ENCODE measurements at regions not wholly inside any gene's neighbourhood (a gene's known extent, or its start where the extent isn't known, plus 50 kb on each side); places are given as distances from the start of the nearest gene placed in this dataset.

DNA sequence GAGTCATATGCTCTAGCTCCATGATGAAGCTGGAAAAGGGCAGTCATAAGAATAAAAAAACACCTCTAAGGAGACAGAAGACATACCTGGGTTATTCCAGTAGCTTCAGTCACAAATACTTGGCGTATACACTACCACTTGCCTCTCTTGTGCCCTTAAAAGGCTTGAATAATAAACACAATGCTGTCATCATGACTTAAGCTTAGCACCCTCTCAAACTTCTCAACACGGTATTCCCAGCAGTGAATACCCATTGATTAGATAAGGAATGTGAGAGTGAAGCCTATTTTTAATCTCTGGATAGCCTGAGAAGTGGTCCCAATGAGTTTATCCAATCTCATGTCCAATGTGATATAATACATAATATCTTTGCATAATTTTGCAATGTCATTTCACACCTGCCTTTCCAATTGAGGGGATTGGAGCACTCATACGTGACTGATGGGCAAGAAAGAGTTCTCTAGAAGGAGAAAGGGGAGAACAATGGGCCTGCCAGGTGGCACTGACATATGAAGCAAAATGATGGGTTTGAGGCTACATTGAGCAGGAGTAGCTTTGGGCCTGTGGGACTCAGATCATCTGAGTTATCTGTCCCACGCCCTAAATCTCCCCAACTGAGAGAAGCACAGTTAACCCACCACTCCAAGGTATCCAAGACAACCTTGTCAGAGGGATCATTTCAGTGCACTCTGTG, 298.6 kb upstream of the DAB1 start:
- no peaks in the 10 kb centered on the region for H4K20me1 ChIP-seq (ENCODE audit: insufficient read depth, poor library complexity, severe bottlenecking)
- no peak overlapping the region for H3K4me2 ChIP-seq
- TF ChIP-seq CTCF (IDR thresholded peaks at IDR 0.05; ENCODE audit: poor library complexity) (no peak), EZH2phosphoT487 (IDR thresholded peaks at IDR 0.05; ENCODE audit: low read depth, severe bottlenecking, unreplicated experiment) (no peak), EZH2 (IDR thresholded peaks at IDR 0.05; ENCODE audit: borderline replicate concordance) (no peak)
- H3K79me2 ChIP-seq: no peaks in the 10 kb centered on the region
- DNase-seq (ENCODE audit: low spot score): no peak
- no peak overlapping the region for H3K27ac ChIP-seq
- H2AFZ ChIP-seq: no peak overlapping the region
- peaks cover 8% of the 10 kb centered on the region for H3K27me3 ChIP-seq
- no peaks in the 10 kb centered on the region for H3K4me1 ChIP-seq (ENCODE audit: insufficient read depth)
- no peak overlapping the region for H3K4me3 ChIP-seq
- 77% methylated on average over 4 of the region's 4 CpGs for WGBS (ENCODE audit: low lambda C conversion rate, missing lambda C conversion rate)
- no peaks in the 10 kb centered on the region for H3K9me2 ChIP-seq (replicated peaks; ENCODE audit: insufficient read depth)
- no peaks in the 10 kb centered on the region for H3K36me3 ChIP-seq (replicated peaks; ENCODE audit: insufficient read depth, low read depth)
- H3K9me3 ChIP-seq (ENCODE audit: low read depth): no peaks in the 10 kb centered on the region

- DNase-seq (ENCODE audit: low spot score): no peak
- Histone ChIP-seq H3K4me2 (no peak overlapping the region), H3K27ac (no peak overlapping the region), H3K4me1 (ENCODE audit: insufficient read depth) (no peaks in the 10 kb centered on the region), H2AFZ (no peak overlapping the region), H4K20me1 (ENCODE audit: insufficient read depth, poor library complexity, severe bottlenecking) (no peaks in the 10 kb centered on the region), H3K9me3 (ENCODE audit: low read depth) (no peaks in the 10 kb centered on the region), H3K36me3 (replicated peaks; ENCODE audit: insufficient read depth, low read depth) (no peaks in the 10 kb centered on the region), H3K4me3 (no peak overlapping the region), H3K9me2 (replicated peaks; ENCODE audit: insufficient read depth) (no peaks in the 10 kb centered on the region), H3K27me3 (peaks cover 8% of the 10 kb centered on the region), H3K79me2 (no peaks in the 10 kb centered on the region)
- 97% methylated on average over 2 of the region's 2 CpGs for WGBS (ENCODE audit: low lambda C conversion rate, missing lambda C conversion rate)
- no peak for TF ChIP-seq EZH2 (IDR thresholded peaks at IDR 0.05; ENCODE audit: borderline replicate concordance)
Observed at GRCh38 chr1:57721001-57721400, 297.1 kb upstream of the DAB1 start.

DNA sequence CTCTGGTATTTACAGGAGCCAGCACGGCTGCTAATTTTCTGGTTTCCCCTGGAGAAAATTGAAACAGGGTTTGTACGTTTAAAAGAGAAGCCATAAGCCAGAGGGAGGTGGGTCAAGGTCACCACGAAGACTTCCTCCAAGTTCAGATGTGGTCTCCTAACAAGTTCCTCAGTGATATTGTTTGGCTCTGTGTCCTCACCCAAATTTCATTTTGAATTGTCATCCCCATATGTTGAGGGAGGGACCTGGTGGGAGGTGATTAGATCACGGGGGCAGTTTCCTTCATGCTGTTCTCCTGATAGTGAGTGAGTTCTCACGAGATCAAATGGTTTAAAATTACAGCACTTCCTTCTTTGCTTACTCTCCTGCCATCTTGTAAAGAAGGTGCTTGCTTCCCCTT, 295.4 kb upstream of the DAB1 start:
- Histone ChIP-seq H3K9me2 (replicated peaks; ENCODE audit: insufficient read depth) (no peaks in the 10 kb centered on the region), H3K36me3 (replicated peaks; ENCODE audit: insufficient read depth, low read depth) (no peaks in the 10 kb centered on the region), H3K9me3 (ENCODE audit: low read depth) (no peaks in the 10 kb centered on the region), H3K4me3 (no peak overlapping the region), H3K27ac (no peak overlapping the region), H2AFZ (no peak overlapping the region), H4K20me1 (ENCODE audit: insufficient read depth, poor library complexity, severe bottlenecking) (no peaks in the 10 kb centered on the region), H3K4me2 (no peak overlapping the region), H3K4me1 (ENCODE audit: insufficient read depth) (no peaks in the 10 kb centered on the region), H3K27me3 (peaks cover 8% of the 10 kb centered on the region), H3K79me2 (no peaks in the 10 kb centered on the region)
- WGBS (ENCODE audit: low lambda C conversion rate, missing lambda C conversion rate): 46% methylated on average over 5 of the region's 5 CpGs
- DNase-seq (ENCODE audit: low spot score): no peak
- no peak for TF ChIP-seq EZH2phosphoT487 (IDR thresholded peaks at IDR 0.05; ENCODE audit: low read depth, severe bottlenecking, unreplicated experiment)
- TF ChIP-seq CTCF (IDR thresholded peaks at IDR 0.05; ENCODE audit: poor library complexity): no peak
- TF ChIP-seq EZH2 (IDR thresholded peaks at IDR 0.05; ENCODE audit: borderline replicate concordance): no peak

DNA sequence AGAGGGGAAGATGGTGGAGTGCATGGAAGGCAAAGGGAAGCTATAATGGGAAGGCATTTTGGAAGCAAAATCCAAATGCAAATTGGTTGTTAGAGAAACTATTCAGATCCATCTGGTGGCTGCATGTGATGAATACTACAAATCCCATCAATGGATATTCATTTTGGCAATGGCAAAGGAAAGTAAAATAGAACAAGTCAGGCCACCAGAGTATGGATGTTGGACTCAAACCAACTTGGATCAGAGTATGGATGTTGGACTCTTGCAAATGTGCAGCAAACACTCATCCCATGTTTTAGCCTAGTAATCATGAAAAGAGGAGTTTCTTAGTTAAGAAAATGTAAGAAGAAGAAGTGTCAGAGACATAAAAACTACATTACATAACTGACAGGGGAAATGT, 289.6 kb upstream of the DAB1 start:
- no peaks in the 10 kb centered on the region for H3K9me2 ChIP-seq (replicated peaks; ENCODE audit: insufficient read depth)
- H3K27ac ChIP-seq: no peak overlapping the region
- TF ChIP-seq EZH2phosphoT487 (IDR thresholded peaks at IDR 0.05; ENCODE audit: low read depth, severe bottlenecking, unreplicated experiment) (no peak), EZH2 (IDR thresholded peaks at IDR 0.05; ENCODE audit: borderline replicate concordance) (no peak), CTCF (IDR thresholded peaks at IDR 0.05; ENCODE audit: poor library complexity) (no peak)
- no peaks in the 10 kb centered on the region for H4K20me1 ChIP-seq (ENCODE audit: insufficient read depth, poor library complexity, severe bottlenecking)
- H3K4me2 ChIP-seq: no peak overlapping the region
- no peaks in the 10 kb centered on the region for H3K36me3 ChIP-seq (replicated peaks; ENCODE audit: insufficient read depth, low read depth)
- no peaks in the 10 kb centered on the region for H3K4me1 ChIP-seq (ENCODE audit: insufficient read depth)
- H3K79me2 ChIP-seq: no peaks in the 10 kb centered on the region
- DNase-seq (ENCODE audit: low spot score): no peak
- no peak overlapping the region for H3K4me3 ChIP-seq
- no peaks in the 10 kb centered on the region for H3K27me3 ChIP-seq
- H3K9me3 ChIP-seq (ENCODE audit: low read depth): no peaks in the 10 kb centered on the region
- H2AFZ ChIP-seq: no peak overlapping the region
